Esophagus squamous epithelium (tissue), 5 donors: ENCODE measurements at regions not wholly inside any gene's neighbourhood (a gene's known extent, or its start where the extent isn't known, plus 50 kb on each side); places are given as distances from the start of the nearest gene placed in this dataset.
A peak's percentile ranks its signal among the peaks of the same experiment; 100 is the strongest.

Experiments used
- DNase-seq: peaks from one replicate; lab custom pipeline; 2025; lab: John Stamatoyannopoulos, UW
- H3K27ac ChIP-seq, 4 donors: fragments of 200-600 bp; sonication (generic); one replicate each; pipeline ENCODE4 v1.5.1; 2016 to 2019; ENCODE audit warnings: mild to moderate bottlenecking in 1 of 4
- H3K27me3 ChIP-seq, 4 donors: fragments of 200-600 bp; sonication (generic); 1 replicate in 3 of 4; 2 replicates in 1 of 4; pipeline versions ENCODE4 v1.5.1 to v1.6.0; 2017 to 2021; ENCODE audit warnings: antibody characterized with exemption in 1 of 4
- H3K36me3 ChIP-seq, 3 donors: fragments of 200-600 bp; sonication (generic); one replicate each; pipeline ENCODE4 v1.5.1; 2016 to 2019
- H3K4me1 ChIP-seq, 3 donors: fragments of 200-600 bp; sonication (generic); one replicate each; pipeline ENCODE4 v1.5.1; 2017 to 2019
- H3K4me3 ChIP-seq, 4 donors: fragments of 200-600 bp; sonication (generic); 1 replicate in 3 of 4; 2 replicates in 1 of 4; pipeline ENCODE4 v1.5.1; 2016 to 2019; ENCODE audit warnings: mild to moderate bottlenecking in 2 of 4, moderate library complexity in 1 of 4
- H3K9me3 ChIP-seq, 3 donors: fragments of 200-600 bp; sonication (generic); one replicate each; pipeline ENCODE4 v1.5.1; 2016 to 2019
- CTCF ChIP-seq, 6 experiments: fragments of 450-650 bp in 4 of 6; fragments of 200-600 bp in 2 of 6; sonication (generic) in 2 of 6; IDR thresholded peaks; one replicate each; pipeline ENCODE4 v1.5.1; 2016 to 2019; ENCODE audit warnings: antibody characterized with exemption in 6 of 6, mild to moderate bottlenecking in 4 of 6, moderate library complexity in 4 of 6
- POLR2A ChIP-seq, 4 donors: fragments of 450-650 bp; IDR thresholded peaks; one replicate each; pipeline ENCODE4 v1.6.1; 2017; ENCODE audit warnings: antibody characterized with exemption in 4 of 4, mild to moderate bottlenecking in 4 of 4, moderate library complexity in 3 of 4
- WGBS, 2 donors: methylation state at CpG; one replicate each; pipeline ENCODE4 v1.1.5; 2018; 5-methylcytosine and 5-hydroxymethylcytosine counted together
- intact Hi-C: fragments of 100-400 bp; cut with DNase I; formaldehyde crosslinking; loops from one replicate; pipeline ENCODE4 v1.15.0; 2022
- donor health status: DM: yes; HTN: yes; CAD: no.

DNA sequence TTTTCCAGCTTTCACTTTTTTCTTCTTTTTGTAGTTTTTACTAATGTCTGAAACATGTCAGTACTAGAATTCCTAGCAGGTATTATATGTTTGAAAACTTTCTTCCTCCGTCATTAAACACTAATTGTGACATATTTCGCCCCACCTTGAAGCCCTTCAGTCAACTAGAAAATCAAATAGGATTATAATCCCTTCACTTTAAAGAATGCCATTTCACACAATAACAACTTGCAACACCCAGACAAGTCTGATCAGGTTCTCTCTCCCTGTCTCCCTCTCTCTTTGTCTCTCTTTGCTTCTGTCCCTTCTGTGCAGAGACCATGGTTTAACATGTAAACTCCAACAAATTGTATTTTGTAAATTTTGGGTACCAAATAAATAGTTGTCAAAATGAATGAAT, 373.5 kb downstream of the SEMA3D start:
- Histone ChIP-seq H3K4me3 (no peak overlapping the region), H3K36me3 (no peaks in the 10 kb centered on the region), H3K27me3 (no peaks in the 10 kb centered on the region), H3K27ac (peak overlapping the region in 2 of 4 donors; percentile 65 to 66), H3K4me1 (peaks cover 0 to 47% (median 19%) of the 10 kb centered on the region in 3 donors), H3K9me3 (no peaks in the 10 kb centered on the region)
- WGBS, 2 donors = 31 to 62% methylated on average over 2 of the region's 2 CpGs
- intact Hi-C loops = no loop called here
- no peak for TF ChIP-seq CTCF (IDR thresholded peaks at IDR 0.05)
- TF ChIP-seq POLR2A (IDR thresholded peaks at IDR 0.05) = no peak
- DNase-seq = no peak

DNA sequence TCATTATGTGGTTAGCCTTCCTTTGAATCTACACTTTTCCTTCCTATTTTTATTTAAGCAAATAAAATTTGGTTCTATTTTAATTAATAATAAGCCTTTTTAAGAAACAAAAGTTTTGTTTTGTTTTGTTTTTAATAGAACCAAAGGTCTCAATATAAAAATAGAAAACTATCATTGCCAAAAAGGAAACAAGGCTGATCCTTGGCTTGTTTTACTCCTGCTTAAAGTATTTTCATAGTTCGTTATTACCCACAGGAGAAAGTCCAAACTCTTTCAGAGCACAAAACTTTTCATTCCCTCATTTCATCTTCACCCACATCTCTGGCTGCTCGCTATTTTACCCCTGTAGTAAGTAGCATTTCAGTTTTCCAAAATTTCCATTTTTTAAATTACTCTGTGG, 374.8 kb downstream of the SEMA3D start:
- no peaks in the 10 kb centered on the region for H3K9me3 ChIP-seq
- intact Hi-C loops = no loop called here
- H3K4me3 ChIP-seq = no peak overlapping the region
- H3K27ac ChIP-seq = peak overlapping the region in 3 of 4 donors; percentile 36 to 66 (median 65)
- H3K4me1 ChIP-seq = peaks cover 0 to 47% (median 19%) of the 10 kb centered on the region in 3 donors
- no peaks in the 10 kb centered on the region for H3K36me3 ChIP-seq
- DNase-seq = no peak
- H3K27me3 ChIP-seq = no peaks in the 10 kb centered on the region
- 39 to 52% methylated on average over 2 of the region's 2 CpGs for WGBS, 2 donors
- TF ChIP-seq POLR2A (IDR thresholded peaks at IDR 0.05) (no peak), CTCF (IDR thresholded peaks at IDR 0.05) (no peak)

GRCh38 chr7:84811362-84811761, 375.5 kb downstream of the SEMA3D start:
- Histone ChIP-seq H3K27me3 (no peaks in the 10 kb centered on the region), H3K9me3 (no peaks in the 10 kb centered on the region), H3K4me3 (no peak overlapping the region), H3K4me1 (peaks cover 0 to 41% (median 19%) of the 10 kb centered on the region in 3 donors), H3K36me3 (no peaks in the 10 kb centered on the region), H3K27ac (peak overlapping the region in 1 of 4 donors; percentile 66)
- TF ChIP-seq CTCF (IDR thresholded peaks at IDR 0.05) = no peak
- no peak for TF ChIP-seq POLR2A (IDR thresholded peaks at IDR 0.05)
- DNase-seq = no peak
- intact Hi-C loops = no loop called here
- 25 to 32% methylated on average over 1 of the region's 1 CpG for whole genome bisulfite sequencing, 2 donors

DNA sequence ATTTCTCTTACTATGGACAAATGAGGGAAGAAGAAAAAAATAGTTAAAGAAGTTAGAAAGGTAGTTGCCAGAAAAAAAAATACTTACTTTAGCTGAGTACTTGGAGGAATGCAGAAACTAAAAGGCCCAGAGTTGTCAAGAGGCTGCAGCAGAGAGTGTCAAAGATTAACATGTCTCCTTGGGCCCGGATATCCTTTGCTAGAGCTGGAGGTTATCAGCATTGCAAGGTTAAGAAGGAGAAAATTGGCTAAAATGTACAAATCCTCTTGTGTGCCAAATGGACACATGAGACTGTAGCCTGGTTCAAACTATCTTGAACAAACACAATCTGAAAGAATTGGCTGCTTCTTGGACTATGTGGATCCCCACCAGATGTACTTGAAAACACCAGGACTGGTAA, 377.0 kb downstream of the SEMA3D start:
- 88 to 90% methylated on average over 1 of the region's 1 CpG for WGBS, 2 donors
- no peak overlapping the region for H3K27ac ChIP-seq
- intact Hi-C loops = no loop called here
- H3K4me3 ChIP-seq = no peak overlapping the region
- H3K36me3 ChIP-seq = no peaks in the 10 kb centered on the region
- H3K4me1 ChIP-seq = peaks cover 0 to 37% (median 19%) of the 10 kb centered on the region in 3 donors
- H3K9me3 ChIP-seq = no peaks in the 10 kb centered on the region
- TF ChIP-seq POLR2A (IDR thresholded peaks at IDR 0.05) (no peak), CTCF (IDR thresholded peaks at IDR 0.05) (no peak)
- H3K27me3 ChIP-seq = no peaks in the 10 kb centered on the region
- DNase-seq = no peak

DNA sequence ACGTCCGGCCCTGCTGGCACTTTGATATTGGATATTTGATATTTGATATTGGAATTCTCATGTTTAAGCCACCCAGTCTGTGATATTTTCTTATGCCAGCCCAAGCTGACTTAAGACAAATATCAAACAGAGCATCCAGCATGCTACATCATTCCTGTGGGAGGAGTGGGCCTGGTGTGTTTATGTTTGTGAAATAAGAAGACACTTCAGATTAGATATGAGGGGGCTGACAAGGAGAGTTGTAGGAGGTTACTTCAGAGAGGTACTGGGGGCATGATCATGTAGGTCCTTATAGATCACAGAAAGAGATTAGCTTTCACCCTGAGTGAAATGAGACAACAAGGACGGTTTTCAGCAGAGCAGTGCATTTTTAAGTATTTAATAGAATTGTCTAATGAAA, 382.9 kb downstream of the SEMA3D start:
- peaks cover 0 to 19% (median under 1%) of the 10 kb centered on the region in 3 donors for H3K4me1 ChIP-seq
- TF ChIP-seq CTCF (IDR thresholded peaks at IDR 0.05) = no peak
- no peak for TF ChIP-seq POLR2A (IDR thresholded peaks at IDR 0.05)
- intact Hi-C loops = no loop called here
- H3K27me3 ChIP-seq = no peaks in the 10 kb centered on the region
- no peaks in the 10 kb centered on the region for H3K36me3 ChIP-seq
- WGBS, 2 donors = 79 to 94% methylated on average over 3 of the region's 3 CpGs
- DNase-seq = no peak
- no peaks in the 10 kb centered on the region for H3K9me3 ChIP-seq
- H3K4me3 ChIP-seq = no peak overlapping the region
- no peak overlapping the region for H3K27ac ChIP-seq
